Peyer's patch (tissue), 4 donors: ENCODE measurements at regions not wholly inside any gene's neighbourhood (a gene's known extent, or its start where the extent isn't known, plus 50 kb on each side); places are given as distances from the start of the nearest gene placed in this dataset.

Source experiments
- CTCF ChIP-seq, 6 experiments: fragments of 450-650 bp in 4 of 6; fragments of 200-600 bp in 2 of 6; sonication (generic) in 1 of 6; IDR thresholded peaks; one replicate each; pipeline ENCODE4 v1.5.1; 2017 to 2019; ENCODE audit warnings: antibody characterized with exemption in 6 of 6, mild to moderate bottlenecking in 3 of 6, moderate library complexity in 1 of 6
- POLR2A ChIP-seq, 2 donors: fragments of 450-650 bp; IDR thresholded peaks; one replicate each; pipeline ENCODE4 v1.5.1; 2017; ENCODE audit warnings: antibody characterized with exemption in 2 of 2, mild to moderate bottlenecking in 2 of 2, moderate library complexity in 2 of 2

GRCh38 chr10:3882855-3883254 lies 97.8 kb upstream of the KLF6 start:
- TF ChIP-seq CTCF (IDR thresholded peaks at IDR 0.05): no peak
- TF ChIP-seq POLR2A (IDR thresholded peaks at IDR 0.05): no peak
